ENCODE measurements at regions not wholly inside any gene's neighbourhood (a gene's known extent, or its start where the extent isn't known, plus 50 kb on each side); places are given as distances from the start of the nearest gene placed in this dataset.
A peak's percentile ranks its signal among the peaks of the same experiment; 100 is the strongest.

DNA sequence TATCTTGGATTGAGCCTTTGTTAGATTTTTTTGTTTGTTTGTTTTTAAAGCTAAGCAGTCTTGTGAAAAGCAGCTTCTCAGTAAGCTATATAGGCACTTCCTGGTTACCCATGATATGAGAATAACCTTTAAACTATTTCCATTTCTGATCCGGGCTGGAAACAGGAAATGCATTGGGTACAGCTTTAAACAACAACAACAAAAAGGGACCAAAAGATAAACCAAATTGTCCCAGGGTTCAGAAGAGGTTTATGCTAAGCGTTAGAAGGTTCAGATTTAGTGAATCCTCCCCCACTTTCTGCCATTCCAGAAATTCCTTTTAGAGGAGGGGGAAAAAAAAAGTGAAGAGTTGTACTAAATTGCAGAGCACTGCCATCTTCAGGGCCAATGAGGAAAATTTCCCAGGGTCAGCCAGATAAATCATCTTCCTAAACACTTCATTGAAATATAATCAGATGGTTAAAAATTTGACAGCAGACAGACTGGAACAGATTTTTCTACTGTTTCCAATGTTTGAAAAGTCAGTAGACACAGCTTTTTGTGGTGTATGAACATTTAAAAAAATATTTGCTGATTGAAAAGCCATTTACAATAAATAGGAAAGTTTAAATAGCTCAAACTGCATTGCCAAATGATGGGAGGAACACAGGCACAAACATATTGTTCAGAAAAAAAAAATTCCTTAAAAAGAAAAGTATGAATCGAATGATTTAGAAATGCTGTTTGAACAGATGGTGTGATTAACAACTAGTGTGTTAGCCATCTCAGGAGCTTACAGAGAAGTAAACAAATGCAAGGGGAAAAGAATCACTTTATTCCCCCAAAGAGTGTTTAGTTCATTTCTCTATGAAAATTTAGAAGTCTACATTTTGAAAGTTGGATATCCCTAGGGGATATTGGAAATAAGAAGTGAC lies 189.9 kb upstream of the TANK start:
- no peaks in the 10 kb centered on the region for H3K27me3 ChIP-seq (ENCODE audit: low read depth, low read length)
- no peak overlapping the region for H3K27ac ChIP-seq (ENCODE audit: low read length)
- H3K4me3 ChIP-seq (ENCODE audit: low read depth in 1 of 2, low read length in 2 of 2): peak overlapping the region; percentile 38 to 54

DNA sequence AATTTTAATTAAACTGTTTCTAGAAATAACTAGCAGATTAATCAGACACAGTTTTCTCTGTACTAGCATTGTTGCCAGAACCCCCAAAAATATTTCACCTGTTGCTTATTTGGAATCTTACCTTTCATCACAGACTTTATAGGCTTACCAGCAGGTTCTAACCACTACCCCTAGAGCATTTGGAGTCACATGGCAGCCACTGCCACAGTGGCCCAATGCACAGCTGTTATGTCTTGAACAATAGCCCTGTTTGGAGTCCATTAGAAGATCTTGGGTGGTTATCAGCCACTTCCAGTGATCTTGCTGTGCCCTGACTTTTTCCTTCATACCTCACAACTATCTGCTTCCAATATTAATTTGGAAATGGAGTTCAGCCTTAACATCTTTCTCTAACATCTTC lies 186.2 kb upstream of the TANK start:
- Histone ChIP-seq H3K4me3 (ENCODE audit: low read depth in 1 of 2, low read length in 2 of 2) (no peak overlapping the region), H3K4me1 (ENCODE audit: control insufficient read depth in 1 of 2, insufficient read depth in 2 of 2, low read length in 2 of 2) (no peaks in the 10 kb centered on the region), H3K36me3 (ENCODE audit: control insufficient read depth in 1 of 2, insufficient read depth in 2 of 2, low read length in 2 of 2) (no peaks in the 10 kb centered on the region), H3K27ac (ENCODE audit: low read length) (no peak overlapping the region), H3K27me3 (ENCODE audit: low read depth, low read length) (no peaks in the 10 kb centered on the region), H3K9me3 (ENCODE audit: control insufficient read depth in 1 of 2, low read length in 2 of 2) (peaks cover 0 to 2% of the 10 kb centered on the region in 2 donors)

More for the DNA sequence above, 189.9 kb upstream of the TANK start:
- no peaks in the 10 kb centered on the region for H3K9me3 ChIP-seq (ENCODE audit: control insufficient read depth in 1 of 2, low read length in 2 of 2)
- no peaks in the 10 kb centered on the region for H3K4me1 ChIP-seq (ENCODE audit: control insufficient read depth in 1 of 2, insufficient read depth in 2 of 2, low read length in 2 of 2)
- no peaks in the 10 kb centered on the region for H3K36me3 ChIP-seq (ENCODE audit: control insufficient read depth in 1 of 2, insufficient read depth in 2 of 2, low read length in 2 of 2)

DNA sequence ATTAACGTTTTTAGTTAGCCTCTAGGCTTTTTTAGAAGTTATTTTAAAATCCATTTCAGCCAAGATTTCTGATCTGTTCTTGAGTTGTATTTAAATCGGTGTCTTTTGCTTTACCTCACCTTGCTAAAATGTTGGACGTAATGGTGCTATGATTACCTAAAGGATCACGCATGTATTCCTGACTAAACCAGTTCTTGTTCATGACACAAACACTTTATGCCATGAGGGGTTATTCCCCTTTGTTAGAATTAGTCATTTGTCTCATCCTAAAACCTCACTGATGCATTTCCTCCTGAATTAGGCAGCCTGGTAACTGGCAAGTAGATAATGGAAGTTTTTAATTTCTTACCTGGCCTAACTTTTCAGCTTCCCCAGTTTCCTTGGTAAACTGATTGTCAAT lies 185.4 kb upstream of the TANK start:
- Histone ChIP-seq H3K27ac (ENCODE audit: low read length) (no peak overlapping the region), H3K4me3 (ENCODE audit: low read depth in 1 of 2, low read length in 2 of 2) (no peak overlapping the region), H3K4me1 (ENCODE audit: control insufficient read depth in 1 of 2, insufficient read depth in 2 of 2, low read length in 2 of 2) (no peaks in the 10 kb centered on the region)

DNA sequence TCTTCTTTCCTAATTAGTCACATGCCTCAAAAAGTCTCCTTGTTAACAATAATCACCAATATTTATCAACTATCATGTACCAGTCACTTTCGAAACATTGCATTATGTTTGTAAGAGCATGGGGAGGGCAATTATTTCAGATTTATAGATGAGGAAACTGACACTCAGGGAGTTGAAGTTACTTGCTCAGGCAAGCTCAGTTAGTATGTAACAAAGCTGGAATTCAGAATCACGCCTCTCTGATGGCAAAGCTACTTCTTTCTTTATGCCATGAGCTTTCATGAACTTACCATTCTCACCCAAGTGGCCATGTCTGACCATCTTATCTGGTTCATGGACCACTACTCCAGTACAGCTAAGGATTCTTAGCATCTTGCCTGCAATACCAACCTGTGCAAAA lies 183.4 kb upstream of the TANK start:
- peaks cover 0 to 3% of the 10 kb centered on the region in 2 donors for H3K9me3 ChIP-seq (ENCODE audit: control insufficient read depth in 1 of 2, low read length in 2 of 2)
- no peaks in the 10 kb centered on the region for H3K36me3 ChIP-seq (ENCODE audit: control insufficient read depth in 1 of 2, insufficient read depth in 2 of 2, low read length in 2 of 2)
- no peaks in the 10 kb centered on the region for H3K27me3 ChIP-seq (ENCODE audit: low read depth, low read length)
- no peak overlapping the region for H3K4me3 ChIP-seq (ENCODE audit: low read depth in 1 of 2, low read length in 2 of 2)
- no peaks in the 10 kb centered on the region for H3K4me1 ChIP-seq (ENCODE audit: control insufficient read depth in 1 of 2, insufficient read depth in 2 of 2, low read length in 2 of 2)
- H3K27ac ChIP-seq (ENCODE audit: low read length): no peak overlapping the region

More for the DNA sequence above, 185.4 kb upstream of the TANK start:
- Histone ChIP-seq H3K36me3 (ENCODE audit: control insufficient read depth in 1 of 2, insufficient read depth in 2 of 2, low read length in 2 of 2) (no peaks in the 10 kb centered on the region), H3K9me3 (ENCODE audit: control insufficient read depth in 1 of 2, low read length in 2 of 2) (peaks cover 0 to 3% of the 10 kb centered on the region in 2 donors), H3K27me3 (ENCODE audit: low read depth, low read length) (no peaks in the 10 kb centered on the region)

DNA sequence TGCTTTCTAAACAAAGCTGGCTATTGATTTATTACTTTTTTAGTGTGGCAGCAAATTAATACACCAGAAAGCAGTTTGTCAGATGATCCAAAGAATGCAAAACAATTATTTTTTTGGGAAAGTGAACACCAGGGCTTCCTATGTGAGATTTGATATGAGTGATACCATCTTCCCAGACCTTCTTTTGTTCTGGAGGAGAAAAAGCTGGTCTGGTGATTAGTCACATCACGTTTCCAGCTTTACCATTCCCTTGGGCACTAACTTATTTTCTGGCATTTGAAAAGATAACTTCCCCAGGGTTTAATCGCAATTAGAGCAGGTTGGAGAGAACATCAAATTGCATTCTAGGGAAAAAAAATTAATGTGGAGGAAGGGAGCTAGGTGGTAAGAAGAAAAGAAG lies 182.9 kb upstream of the TANK start:
- Histone ChIP-seq H3K36me3 (ENCODE audit: control insufficient read depth in 1 of 2, insufficient read depth in 2 of 2, low read length in 2 of 2) (no peaks in the 10 kb centered on the region), H3K4me3 (ENCODE audit: low read depth in 1 of 2, low read length in 2 of 2) (no peak overlapping the region), H3K27me3 (ENCODE audit: low read depth, low read length) (no peaks in the 10 kb centered on the region), H3K4me1 (ENCODE audit: control insufficient read depth in 1 of 2, insufficient read depth in 2 of 2, low read length in 2 of 2) (no peaks in the 10 kb centered on the region), H3K9me3 (ENCODE audit: control insufficient read depth in 1 of 2, low read length in 2 of 2) (peaks cover 0 to 3% of the 10 kb centered on the region in 2 donors), H3K27ac (ENCODE audit: low read length) (no peak overlapping the region)

DNA sequence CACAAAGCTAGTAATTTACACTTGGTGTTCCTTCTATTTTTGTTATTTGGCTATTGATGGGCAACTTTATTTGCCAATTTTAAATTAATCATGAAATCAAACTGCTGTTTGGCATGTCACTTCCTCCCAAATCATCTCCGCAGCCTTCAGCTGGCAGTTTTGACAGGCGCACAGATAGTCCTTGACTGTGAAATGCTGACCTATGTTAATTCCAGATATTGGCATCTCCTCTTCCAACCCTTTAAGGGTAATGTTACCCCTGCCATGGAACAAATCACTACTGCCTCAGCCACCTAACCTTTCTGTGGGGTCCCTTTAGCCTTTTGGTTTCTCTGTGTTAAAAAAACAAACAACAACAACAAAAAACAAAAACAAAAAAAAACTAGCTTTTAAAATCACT lies 182.4 kb upstream of the TANK start:
- no peaks in the 10 kb centered on the region for H3K27me3 ChIP-seq (ENCODE audit: low read depth, low read length)
- H3K4me1 ChIP-seq (ENCODE audit: control insufficient read depth in 1 of 2, insufficient read depth in 2 of 2, low read length in 2 of 2): no peaks in the 10 kb centered on the region
- H3K4me3 ChIP-seq (ENCODE audit: low read depth in 1 of 2, low read length in 2 of 2): no peak overlapping the region
- H3K27ac ChIP-seq (ENCODE audit: low read length): no peak overlapping the region
- H3K9me3 ChIP-seq (ENCODE audit: control insufficient read depth in 1 of 2, low read length in 2 of 2): peaks cover 0 to 3% of the 10 kb centered on the region in 2 donors
- no peaks in the 10 kb centered on the region for H3K36me3 ChIP-seq (ENCODE audit: control insufficient read depth in 1 of 2, insufficient read depth in 2 of 2, low read length in 2 of 2)

DNA sequence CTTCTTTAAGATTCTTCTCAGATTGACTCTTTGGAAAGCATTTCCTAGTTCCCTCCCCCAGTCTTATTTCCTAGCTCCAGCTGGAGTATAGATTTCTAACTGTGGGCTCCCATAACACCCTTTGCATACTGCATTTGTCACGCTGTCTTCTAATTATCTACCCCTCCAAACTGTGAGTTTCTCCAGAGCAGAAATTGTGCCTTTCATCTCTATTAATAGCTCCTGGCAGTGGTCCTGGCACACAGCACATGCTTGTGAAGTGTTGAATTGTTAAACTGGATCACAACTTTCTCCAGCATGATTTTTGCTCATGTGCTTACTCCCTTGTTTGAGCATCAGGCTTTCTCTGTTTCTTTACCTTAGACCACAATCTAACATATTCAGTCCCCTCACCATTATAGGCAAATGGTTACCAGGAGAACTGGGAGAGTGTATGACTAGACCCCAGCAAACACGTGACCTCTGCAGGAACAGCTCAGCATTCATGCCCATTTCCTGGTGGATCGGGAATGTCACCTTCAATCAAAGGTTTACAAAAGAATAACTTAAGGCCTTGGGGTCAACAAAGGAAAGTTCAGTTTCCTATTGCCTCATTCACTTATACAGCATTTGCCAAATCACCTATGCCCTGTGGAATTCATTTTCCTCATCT lies 175.7 kb upstream of the TANK start:
- no peaks in the 10 kb centered on the region for H3K9me3 ChIP-seq (ENCODE audit: control insufficient read depth in 1 of 2, low read length in 2 of 2)
- no peaks in the 10 kb centered on the region for H3K27me3 ChIP-seq (ENCODE audit: low read depth, low read length)
- peak overlapping the region; percentile 9 for H3K27ac ChIP-seq (ENCODE audit: low read length)
- H3K4me1 ChIP-seq (ENCODE audit: control insufficient read depth in 1 of 2, insufficient read depth in 2 of 2, low read length in 2 of 2): no peaks in the 10 kb centered on the region
- H3K36me3 ChIP-seq (ENCODE audit: control insufficient read depth in 1 of 2, insufficient read depth in 2 of 2, low read length in 2 of 2): no peaks in the 10 kb centered on the region
- H3K4me3 ChIP-seq (ENCODE audit: low read depth in 1 of 2, low read length in 2 of 2): no peak overlapping the region

DNA sequence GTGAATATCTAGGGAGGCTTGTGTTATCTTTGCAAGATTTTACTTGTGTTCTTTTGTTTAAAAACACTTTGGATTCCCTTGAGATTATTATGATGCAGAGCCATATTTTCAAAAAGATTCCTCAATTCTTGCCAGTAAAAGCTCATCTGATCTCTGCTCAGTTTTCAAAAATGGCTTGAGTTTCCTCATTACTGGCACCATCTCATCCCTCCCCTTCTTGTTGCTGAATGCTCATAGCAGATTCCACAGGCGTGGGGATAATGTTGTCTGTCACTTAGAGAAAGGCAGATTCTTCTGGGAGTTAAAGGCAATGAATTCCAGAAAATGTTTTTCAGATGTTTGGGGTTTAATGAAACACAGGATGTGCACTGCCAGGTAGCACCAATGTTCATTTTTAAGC lies 170.4 kb upstream of the TANK start:
- no peaks in the 10 kb centered on the region for H3K9me3 ChIP-seq (ENCODE audit: control insufficient read depth in 1 of 2, low read length in 2 of 2)
- H3K27me3 ChIP-seq (ENCODE audit: low read depth, low read length): no peaks in the 10 kb centered on the region
- H3K4me1 ChIP-seq (ENCODE audit: control insufficient read depth in 1 of 2, insufficient read depth in 2 of 2, low read length in 2 of 2): peaks cover 0 to 7% of the 10 kb centered on the region in 2 donors
- no peaks in the 10 kb centered on the region for H3K36me3 ChIP-seq (ENCODE audit: control insufficient read depth in 1 of 2, insufficient read depth in 2 of 2, low read length in 2 of 2)
- no peak overlapping the region for H3K27ac ChIP-seq (ENCODE audit: low read length)
- H3K4me3 ChIP-seq (ENCODE audit: low read depth in 1 of 2, low read length in 2 of 2): no peak overlapping the region

DNA sequence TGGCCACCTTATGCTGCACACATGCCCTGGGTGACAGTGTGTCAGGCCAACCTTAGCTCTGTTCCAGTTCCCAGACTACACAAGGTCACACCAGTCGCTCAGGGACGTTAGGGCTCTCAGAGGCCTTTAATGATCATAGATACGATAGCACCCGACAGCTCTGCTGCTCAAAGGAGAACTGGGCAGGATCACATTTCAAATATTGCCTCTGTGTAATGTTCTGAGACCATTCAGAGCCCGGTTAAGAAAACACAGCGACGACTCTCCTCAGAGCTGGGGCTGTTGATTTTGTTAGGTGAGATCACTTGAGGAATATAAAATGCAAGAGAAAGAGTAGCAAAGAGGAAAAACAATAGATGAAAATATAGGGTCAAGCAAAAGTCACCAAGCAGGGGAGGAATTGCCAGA lies 166.6 kb upstream of the TANK start:
- Histone ChIP-seq H3K4me3 (ENCODE audit: low read depth in 1 of 2, low read length in 2 of 2) (peak overlapping the region; percentile 4 to 37), H3K9me3 (ENCODE audit: control insufficient read depth in 1 of 2, low read length in 2 of 2) (no peaks in the 10 kb centered on the region), H3K36me3 (ENCODE audit: control insufficient read depth in 1 of 2, insufficient read depth in 2 of 2, low read length in 2 of 2) (no peaks in the 10 kb centered on the region), H3K27me3 (ENCODE audit: low read depth, low read length) (no peaks in the 10 kb centered on the region), H3K4me1 (ENCODE audit: control insufficient read depth in 1 of 2, insufficient read depth in 2 of 2, low read length in 2 of 2) (peaks cover 0 to 7% of the 10 kb centered on the region in 2 donors), H3K27ac (ENCODE audit: low read length) (no peak overlapping the region)

DNA sequence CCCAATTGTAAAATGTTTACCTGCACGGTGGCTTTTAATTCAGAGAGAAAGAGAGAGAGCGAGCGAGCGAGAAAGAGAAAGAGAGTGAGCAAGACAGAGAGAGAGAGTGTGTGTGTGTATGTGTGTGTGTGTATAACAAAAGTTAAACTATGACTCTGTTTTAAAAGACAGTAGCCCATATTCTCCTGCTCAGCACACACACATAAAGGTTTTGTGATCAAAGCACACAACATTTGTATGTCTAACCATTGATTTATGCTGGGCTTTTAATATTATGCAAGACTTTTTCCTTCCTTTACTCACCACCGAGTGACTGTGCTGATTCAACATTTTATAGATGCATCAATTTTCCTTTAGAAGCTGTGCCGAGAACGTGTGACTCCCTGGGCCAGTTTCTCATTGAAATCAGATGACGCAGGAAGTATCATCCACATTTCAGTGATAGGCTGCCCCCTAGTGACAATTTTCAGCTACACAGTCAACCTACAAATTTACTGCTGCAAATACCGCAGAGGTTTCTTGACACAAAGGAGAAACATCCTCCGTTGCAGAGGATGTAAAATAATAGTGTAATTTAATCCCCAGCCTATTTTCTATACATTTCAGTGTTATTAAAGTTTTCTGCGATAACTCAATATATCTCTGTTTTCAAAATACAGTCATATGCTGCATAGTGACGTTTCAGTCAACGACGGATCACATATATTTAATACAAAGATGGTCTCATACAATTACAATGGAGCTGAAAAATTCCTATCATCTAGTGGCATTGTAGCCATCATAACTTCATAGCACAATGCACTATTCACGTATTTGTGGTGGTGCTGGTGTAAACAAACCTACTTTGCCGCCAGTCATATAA lies 165.9 kb upstream of the TANK start:
- Histone ChIP-seq H3K27me3 (ENCODE audit: low read depth, low read length) (no peaks in the 10 kb centered on the region), H3K9me3 (ENCODE audit: control insufficient read depth in 1 of 2, low read length in 2 of 2) (no peaks in the 10 kb centered on the region), H3K4me1 (ENCODE audit: control insufficient read depth in 1 of 2, insufficient read depth in 2 of 2, low read length in 2 of 2) (peaks cover 0 to 7% of the 10 kb centered on the region in 2 donors), H3K36me3 (ENCODE audit: control insufficient read depth in 1 of 2, insufficient read depth in 2 of 2, low read length in 2 of 2) (no peaks in the 10 kb centered on the region), H3K4me3 (ENCODE audit: low read depth in 1 of 2, low read length in 2 of 2) (peak overlapping the region; percentile 4 to 37), H3K27ac (ENCODE audit: low read length) (no peak overlapping the region)

DNA sequence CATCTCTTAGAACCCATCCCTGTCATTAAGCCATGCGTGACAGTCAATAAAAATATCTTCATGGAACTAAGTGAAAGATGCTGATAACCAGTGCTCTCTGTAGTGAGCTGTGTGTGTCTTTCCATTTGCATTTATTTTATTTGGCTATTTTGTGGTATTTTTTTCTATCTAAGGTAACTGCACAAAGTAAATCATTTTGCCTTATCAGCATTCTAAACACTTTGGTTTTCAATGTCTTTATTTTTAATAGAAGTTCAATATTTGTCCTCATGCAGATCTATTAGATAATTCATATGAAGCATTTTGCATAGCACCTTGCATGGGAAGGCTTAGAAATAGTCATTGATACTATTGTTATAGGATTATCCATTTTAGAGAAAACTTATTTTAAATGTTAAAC lies 163.6 kb upstream of the TANK start:
- Histone ChIP-seq H3K27me3 (ENCODE audit: low read depth, low read length) (no peaks in the 10 kb centered on the region), H3K4me1 (ENCODE audit: control insufficient read depth in 1 of 2, insufficient read depth in 2 of 2, low read length in 2 of 2) (peaks cover 0 to 7% of the 10 kb centered on the region in 2 donors), H3K9me3 (ENCODE audit: control insufficient read depth in 1 of 2, low read length in 2 of 2) (no peaks in the 10 kb centered on the region), H3K4me3 (ENCODE audit: low read depth in 1 of 2, low read length in 2 of 2) (no peak overlapping the region), H3K27ac (ENCODE audit: low read length) (no peak overlapping the region), H3K36me3 (ENCODE audit: control insufficient read depth in 1 of 2, insufficient read depth in 2 of 2, low read length in 2 of 2) (no peaks in the 10 kb centered on the region)

All from muscle layer of duodenum (tissue), 2 donors.